ENCODE measurements at regions not wholly inside any gene's neighbourhood (a gene's known extent, or its start where the extent isn't known, plus 50 kb on each side); places are given as distances from the start of the nearest gene placed in this dataset.

DNA sequence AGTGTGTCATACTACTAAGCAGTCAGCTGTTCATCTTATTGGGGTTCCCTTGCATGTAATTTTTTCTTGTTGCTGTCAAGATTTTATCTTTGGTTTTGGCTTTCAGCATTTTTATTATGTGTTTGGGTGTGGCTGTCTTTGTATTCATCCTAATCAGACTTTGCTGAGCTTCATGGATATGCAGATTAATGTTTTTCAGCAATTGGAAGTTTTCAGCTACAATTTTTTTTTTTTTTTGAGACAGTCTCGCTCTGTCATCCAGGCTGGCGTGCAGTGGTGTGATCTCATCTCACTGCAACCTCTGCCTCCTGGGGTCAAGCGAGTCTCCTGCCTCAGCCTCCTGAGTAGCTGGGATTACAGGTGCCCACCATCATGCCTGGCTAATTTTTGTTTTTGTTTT is 108.8 kb downstream of the BARX1 start:
- Histone ChIP-seq H3K4me3 (ENCODE audit: low read depth in 1 of 2, low read length in 2 of 2) (no peak overlapping the region), H3K27me3 (ENCODE audit: insufficient read depth, low read length, poor library complexity) (no peaks in the 10 kb centered on the region), H2AFZ (ENCODE audit: low read depth, low read length) (no peak overlapping the region), H3K9ac (ENCODE audit: low read depth, low read length) (no peak overlapping the region), H3K79me2 (ENCODE audit: insufficient read depth, low read length) (no peaks in the 10 kb centered on the region), H3K4me2 (ENCODE audit: insufficient read depth, low read length) (no peak overlapping the region), H3K4me1 (ENCODE audit: insufficient read depth, low read length) (no peaks in the 10 kb centered on the region), H3K36me3 (ENCODE audit: insufficient read depth, low read length) (no peaks in the 10 kb centered on the region), H3K9me3 (ENCODE audit: insufficient read depth, low read length, severe bottlenecking) (no peaks in the 10 kb centered on the region), H3K27ac (ENCODE audit: low read length) (no peak overlapping the region), H4K20me1 (ENCODE audit: insufficient read depth, low read length) (no peaks in the 10 kb centered on the region)
- no peak for TF ChIP-seq EZH2 (IDR thresholded peaks at IDR 0.05; ENCODE audit: borderline replicate concordance, low read depth, low read length, severe bottlenecking)
- TF ChIP-seq, protein P1, sequence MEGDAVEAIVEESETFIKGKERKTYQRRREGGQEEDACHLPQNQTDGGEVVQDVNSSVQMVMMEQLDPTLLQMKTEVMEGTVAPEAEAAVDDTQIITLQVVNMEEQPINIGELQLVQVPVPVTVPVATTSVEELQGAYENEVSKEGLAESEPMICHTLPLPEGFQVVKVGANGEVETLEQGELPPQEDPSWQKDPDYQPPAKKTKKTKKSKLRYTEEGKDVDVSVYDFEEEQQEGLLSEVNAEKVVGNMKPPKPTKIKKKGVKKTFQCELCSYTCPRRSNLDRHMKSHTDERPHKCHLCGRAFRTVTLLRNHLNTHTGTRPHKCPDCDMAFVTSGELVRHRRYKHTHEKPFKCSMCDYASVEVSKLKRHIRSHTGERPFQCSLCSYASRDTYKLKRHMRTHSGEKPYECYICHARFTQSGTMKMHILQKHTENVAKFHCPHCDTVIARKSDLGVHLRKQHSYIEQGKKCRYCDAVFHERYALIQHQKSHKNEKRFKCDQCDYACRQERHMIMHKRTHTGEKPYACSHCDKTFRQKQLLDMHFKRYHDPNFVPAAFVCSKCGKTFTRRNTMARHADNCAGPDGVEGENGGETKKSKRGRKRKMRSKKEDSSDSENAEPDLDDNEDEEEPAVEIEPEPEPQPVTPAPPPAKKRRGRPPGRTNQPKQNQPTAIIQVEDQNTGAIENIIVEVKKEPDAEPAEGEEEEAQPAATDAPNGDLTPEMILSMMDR (IDR thresholded peaks at IDR 0.05; ENCODE audit: borderline replicate concordance, extremely low read depth, low read length, poor library complexity, severe bottlenecking): no peak
- no peak for ATAC-seq (ENCODE audit: insufficient read depth, low read depth)
- no peak for DNase-seq

DNA sequence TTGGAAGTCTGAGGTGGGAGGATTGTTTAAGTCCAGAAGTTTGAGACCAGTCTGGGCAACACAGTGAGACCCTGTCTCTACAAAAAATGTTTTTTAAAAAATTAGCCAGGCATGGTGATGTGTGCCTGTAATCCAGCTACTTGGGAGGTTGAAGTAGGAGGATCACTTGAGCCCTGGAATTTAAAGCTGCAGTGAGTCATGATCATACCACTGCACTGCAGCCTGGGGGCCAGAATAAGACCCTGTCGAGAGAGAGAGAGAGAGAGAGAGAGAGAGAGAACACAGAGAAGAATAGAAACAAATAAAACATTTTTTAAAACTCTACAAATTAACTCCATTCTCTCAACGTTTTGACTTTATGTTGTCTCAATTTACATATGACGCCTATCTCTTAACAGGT is 111.8 kb downstream of the BARX1 start:
- no peak overlapping the region for H3K9ac ChIP-seq (ENCODE audit: low read depth, low read length)
- no peak overlapping the region for H3K4me2 ChIP-seq (ENCODE audit: insufficient read depth, low read length)
- H3K79me2 ChIP-seq (ENCODE audit: insufficient read depth, low read length): no peaks in the 10 kb centered on the region
- H3K27me3 ChIP-seq (ENCODE audit: insufficient read depth, low read length, poor library complexity): no peaks in the 10 kb centered on the region
- DNase-seq (no peak), ATAC-seq (ENCODE audit: insufficient read depth, low read depth) (no peak)
- no peak overlapping the region for H2AFZ ChIP-seq (ENCODE audit: low read depth, low read length)
- no peaks in the 10 kb centered on the region for H4K20me1 ChIP-seq (ENCODE audit: insufficient read depth, low read length)
- no peaks in the 10 kb centered on the region for H3K9me3 ChIP-seq (ENCODE audit: insufficient read depth, low read length, severe bottlenecking)
- no peak overlapping the region for H3K27ac ChIP-seq (ENCODE audit: low read length)
- TF ChIP-seq EZH2 (IDR thresholded peaks at IDR 0.05; ENCODE audit: borderline replicate concordance, low read depth, low read length, severe bottlenecking): no peak
- TF ChIP-seq, protein P1 (IDR thresholded peaks at IDR 0.05; ENCODE audit: borderline replicate concordance, extremely low read depth, low read length, poor library complexity, severe bottlenecking): no peak
- no peak overlapping the region for H3K4me3 ChIP-seq (ENCODE audit: low read depth in 1 of 2, low read length in 2 of 2)
- H3K4me1 ChIP-seq (ENCODE audit: insufficient read depth, low read length): no peaks in the 10 kb centered on the region
- no peaks in the 10 kb centered on the region for H3K36me3 ChIP-seq (ENCODE audit: insufficient read depth, low read length)

DNA sequence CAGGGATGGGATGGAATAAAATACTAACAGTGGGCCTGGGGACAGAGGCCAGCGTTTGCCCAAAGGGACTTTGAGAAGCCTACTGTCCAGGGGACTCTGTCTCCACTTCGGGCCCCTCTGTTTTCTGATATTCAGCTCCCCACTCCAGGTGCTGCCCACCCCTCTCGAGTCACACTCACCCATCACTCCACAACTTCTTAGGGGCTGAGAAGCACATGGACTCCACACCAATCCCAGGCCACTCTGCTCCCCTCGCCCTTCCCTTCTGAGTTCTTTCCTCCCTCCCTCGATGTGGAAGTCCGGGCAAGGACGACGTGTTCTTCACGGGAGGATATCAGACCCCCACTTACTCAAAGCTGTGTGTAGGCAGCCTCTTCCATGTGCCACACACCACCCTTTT is 124.5 kb downstream of the BARX1 start:
- H3K4me3 ChIP-seq (ENCODE audit: low read depth in 1 of 2, low read length in 2 of 2): no peak overlapping the region
- no peak for ATAC-seq (ENCODE audit: insufficient read depth, low read depth)
- no peak for TF ChIP-seq EZH2 (IDR thresholded peaks at IDR 0.05; ENCODE audit: borderline replicate concordance, low read depth, low read length, severe bottlenecking)
- TF ChIP-seq, protein P1 (IDR thresholded peaks at IDR 0.05; ENCODE audit: borderline replicate concordance, extremely low read depth, low read length, poor library complexity, severe bottlenecking): no peak

More for the DNA sequence above, 124.5 kb downstream of the BARX1 start:
- Histone ChIP-seq H3K4me2 (ENCODE audit: insufficient read depth, low read length) (no peak overlapping the region), H3K9me3 (ENCODE audit: insufficient read depth, low read length, severe bottlenecking) (no peaks in the 10 kb centered on the region), H3K27me3 (ENCODE audit: insufficient read depth, low read length, poor library complexity) (peaks cover 2% of the 10 kb centered on the region), H2AFZ (ENCODE audit: low read depth, low read length) (no peak overlapping the region), H3K36me3 (ENCODE audit: insufficient read depth, low read length) (no peaks in the 10 kb centered on the region), H3K4me1 (ENCODE audit: insufficient read depth, low read length) (no peaks in the 10 kb centered on the region), H3K9ac (ENCODE audit: low read depth, low read length) (no peak overlapping the region), H3K79me2 (ENCODE audit: insufficient read depth, low read length) (no peaks in the 10 kb centered on the region), H4K20me1 (ENCODE audit: insufficient read depth, low read length) (no peaks in the 10 kb centered on the region), H3K27ac (ENCODE audit: low read length) (no peak overlapping the region)
- DNase-seq: no peak

All from DND-41 (cell line).